Endodermal cell (in vitro differentiated cells): ENCODE measurements at regions not wholly inside any gene's neighbourhood (a gene's known extent, or its start where the extent isn't known, plus 50 kb on each side); places are given as distances from the start of the nearest gene placed in this dataset.
A peak's percentile ranks its signal among the peaks of the same experiment; 100 is the strongest.

Experiments used
- DNase-seq: peaks from one replicate; pipeline ENCODE4 v3.0.0-alpha.2; 2017
- H3K27ac ChIP-seq: 2 replicates; pipeline ENCODE4 v1.5.1; 2013; ENCODE audit warnings: mild to moderate bottlenecking, low read depth, low read length, moderate library complexity
- H3K27me3 ChIP-seq: 2 replicates; pipeline ENCODE4 v1.6.1; 2013; ENCODE audit warnings: mild to moderate bottlenecking, low read length, moderate library complexity; ENCODE audit not compliant: insufficient read depth, control insufficient read depth, poor library complexity, severe bottlenecking
- H3K36me3 ChIP-seq: 2 replicates; pipeline ENCODE4 v1.7.0; 2013; ENCODE audit warnings: mild to moderate bottlenecking, low read length, moderate library complexity; ENCODE audit not compliant: control insufficient read depth, insufficient read depth
- H3K4me1 ChIP-seq: one replicate; pipeline ENCODE4 v1.7.0; 2013; ENCODE audit warnings: low read length; ENCODE audit not compliant: control insufficient read depth, insufficient read depth
- H3K4me3 ChIP-seq: 2 replicates; pipeline ENCODE4 v1.5.1; 2013; ENCODE audit warnings: mild to moderate bottlenecking, low read length, moderate library complexity
- H3K9ac ChIP-seq: 2 replicates; pipeline ENCODE4 v1.6.1; 2013; ENCODE audit warnings: mild to moderate bottlenecking, low read length, moderate library complexity; ENCODE audit not compliant: poor library complexity, severe bottlenecking; ENCODE audit errors: extremely low read depth
- H3K9me3 ChIP-seq: 2 replicates; pipeline ENCODE4 v1.6.1; 2013; ENCODE audit warnings: mild to moderate bottlenecking, low read length, moderate library complexity; ENCODE audit not compliant: control insufficient read depth
- H3K27ac Mint-ChIP-seq: 2 replicates; pipeline ENCODE4 v1.8.0; 2020; ENCODE audit warnings: mixed read lengths
- H3K27me3 Mint-ChIP-seq: 2 replicates; pipeline ENCODE4 v1.8.0; 2021; ENCODE audit warnings: mild to moderate bottlenecking, mixed read lengths; ENCODE audit not compliant: insufficient read depth
- H3K36me3 Mint-ChIP-seq: 2 replicates; pipeline ENCODE4 v1.8.0; 2020; ENCODE audit warnings: low read depth, mixed read lengths
- H3K4me1 Mint-ChIP-seq: 2 replicates; pipeline ENCODE4 v1.8.0; 2020; ENCODE audit warnings: mixed read lengths
- H3K4me3 Mint-ChIP-seq: 2 replicates; pipeline ENCODE4 v1.8.0; 2020; ENCODE audit warnings: mild to moderate bottlenecking, moderate library complexity, mixed read lengths
- H3K9me3 Mint-ChIP-seq: 2 replicates; pipeline ENCODE4 v1.8.0; 2020; ENCODE audit warnings: mild to moderate bottlenecking, mixed read lengths
- WGBS, 2 experiments: methylation state at CpG; one replicate each; pipeline versions ENCODE4 v1.1.5 to v1.1.7; 2013; ENCODE audit warnings: missing lambda C conversion rate in 2 of 2, mixed read lengths in 1 of 2; ENCODE audit not compliant: insufficient coverage in 1 of 2, insufficient read length in 1 of 2; 5-methylcytosine and 5-hydroxymethylcytosine counted together
- TF ChIP-seq, protein P1 (sequence below): fragments of 200-600 bp; sonication (generic); conservative IDR thresholded peaks from 2 replicates; pipeline ENCODE4 v1.5.0; 2021; ENCODE audit warnings: antibody characterized with exemption, mild to moderate bottlenecking

DNA sequence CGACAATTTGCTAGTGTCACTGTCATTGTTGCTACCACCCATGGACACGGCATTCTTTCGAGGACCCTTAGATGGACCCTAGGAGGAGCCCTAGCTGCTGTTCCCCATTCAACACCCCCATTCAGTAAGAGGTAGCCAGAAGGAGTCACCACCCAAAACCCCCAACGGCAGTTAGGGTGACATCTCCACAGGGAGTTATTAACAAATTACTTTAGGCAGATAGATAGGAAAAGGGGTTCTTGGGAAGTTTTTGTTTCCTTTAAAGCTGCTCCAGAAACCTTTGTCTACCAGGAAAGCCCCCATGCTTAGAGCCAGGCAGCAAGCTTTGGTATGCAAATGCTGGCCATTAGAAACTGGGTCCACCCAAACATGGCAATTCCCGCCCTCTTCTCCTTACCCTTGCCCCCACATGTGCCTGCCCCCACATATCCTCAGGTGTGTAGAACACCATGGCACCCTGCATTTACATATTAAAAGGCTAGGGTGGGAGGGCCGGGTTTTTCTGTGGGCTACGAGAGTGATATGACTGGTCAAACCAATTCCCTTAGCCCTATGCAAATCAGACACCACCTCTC lies 190.9 kb downstream of the SLITRK6 start:
- 86 to 88% methylated on average over 3 to 6 of the region's 7 CpGs for WGBS, 2 experiments
- TF ChIP-seq, protein P1, sequence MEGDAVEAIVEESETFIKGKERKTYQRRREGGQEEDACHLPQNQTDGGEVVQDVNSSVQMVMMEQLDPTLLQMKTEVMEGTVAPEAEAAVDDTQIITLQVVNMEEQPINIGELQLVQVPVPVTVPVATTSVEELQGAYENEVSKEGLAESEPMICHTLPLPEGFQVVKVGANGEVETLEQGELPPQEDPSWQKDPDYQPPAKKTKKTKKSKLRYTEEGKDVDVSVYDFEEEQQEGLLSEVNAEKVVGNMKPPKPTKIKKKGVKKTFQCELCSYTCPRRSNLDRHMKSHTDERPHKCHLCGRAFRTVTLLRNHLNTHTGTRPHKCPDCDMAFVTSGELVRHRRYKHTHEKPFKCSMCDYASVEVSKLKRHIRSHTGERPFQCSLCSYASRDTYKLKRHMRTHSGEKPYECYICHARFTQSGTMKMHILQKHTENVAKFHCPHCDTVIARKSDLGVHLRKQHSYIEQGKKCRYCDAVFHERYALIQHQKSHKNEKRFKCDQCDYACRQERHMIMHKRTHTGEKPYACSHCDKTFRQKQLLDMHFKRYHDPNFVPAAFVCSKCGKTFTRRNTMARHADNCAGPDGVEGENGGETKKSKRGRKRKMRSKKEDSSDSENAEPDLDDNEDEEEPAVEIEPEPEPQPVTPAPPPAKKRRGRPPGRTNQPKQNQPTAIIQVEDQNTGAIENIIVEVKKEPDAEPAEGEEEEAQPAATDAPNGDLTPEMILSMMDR, result no peak
- DNase-seq, result peak; percentile 64
- Histone ChIP-seq H3K9ac (no peak overlapping the region), H3K27ac (no peak overlapping the region), H3K4me3 (no peak overlapping the region), H3K4me1 (no peaks in the 10 kb centered on the region), H3K9me3 (no peaks in the 10 kb centered on the region), H3K36me3 (no peaks in the 10 kb centered on the region), H3K27me3 (no peaks in the 10 kb centered on the region)
- Mint-ChIP-seq H3K27me3 (peaks cover 9% of the 10 kb centered on the region), H3K4me1 (no peaks in the 10 kb centered on the region), H3K9me3 (no peaks in the 10 kb centered on the region), H3K4me3 (no peak overlapping the region), H3K36me3 (no peaks in the 10 kb centered on the region), H3K27ac (peak overlapping the region; percentile 42)

DNA sequence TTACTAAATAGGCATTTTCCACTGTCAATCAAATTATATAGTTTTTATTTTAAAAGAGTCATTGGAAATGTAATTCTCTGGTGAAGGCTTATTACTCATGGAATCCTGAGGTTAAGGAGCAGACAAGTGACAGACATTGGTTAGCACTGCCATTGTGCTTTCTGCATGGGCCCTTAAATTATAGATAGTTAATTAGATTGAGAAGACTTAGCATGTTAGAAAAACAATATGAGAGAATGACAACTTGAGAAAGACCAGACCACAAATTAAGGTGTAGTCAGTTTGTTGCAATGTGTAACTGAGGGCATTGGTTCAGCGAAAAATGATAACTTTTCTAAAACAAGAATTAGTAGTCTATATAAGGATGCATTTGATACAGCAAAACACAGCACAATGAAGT lies 195.5 kb downstream of the SLITRK6 start:
- H3K36me3 ChIP-seq, result no peaks in the 10 kb centered on the region
- Mint-ChIP-seq H3K4me3 (no peak overlapping the region), H3K9me3 (no peaks in the 10 kb centered on the region), H3K36me3 (no peaks in the 10 kb centered on the region), H3K27ac (no peak overlapping the region), H3K4me1 (no peaks in the 10 kb centered on the region), H3K27me3 (no peaks in the 10 kb centered on the region)
- no peaks in the 10 kb centered on the region for H3K4me1 ChIP-seq
- no peak overlapping the region for H3K27ac ChIP-seq
- TF ChIP-seq, protein P1, result no peak
- WGBS, 2 experiments, result 100% methylated on average over 1 of the region's 1 CpG; no CpG with 5 or more reads in 1 of the 2 experiments
- H3K27me3 ChIP-seq, result no peaks in the 10 kb centered on the region
- no peak overlapping the region for H3K9ac ChIP-seq
- H3K9me3 ChIP-seq, result no peaks in the 10 kb centered on the region
- DNase-seq, result no peak
- no peak overlapping the region for H3K4me3 ChIP-seq

DNA sequence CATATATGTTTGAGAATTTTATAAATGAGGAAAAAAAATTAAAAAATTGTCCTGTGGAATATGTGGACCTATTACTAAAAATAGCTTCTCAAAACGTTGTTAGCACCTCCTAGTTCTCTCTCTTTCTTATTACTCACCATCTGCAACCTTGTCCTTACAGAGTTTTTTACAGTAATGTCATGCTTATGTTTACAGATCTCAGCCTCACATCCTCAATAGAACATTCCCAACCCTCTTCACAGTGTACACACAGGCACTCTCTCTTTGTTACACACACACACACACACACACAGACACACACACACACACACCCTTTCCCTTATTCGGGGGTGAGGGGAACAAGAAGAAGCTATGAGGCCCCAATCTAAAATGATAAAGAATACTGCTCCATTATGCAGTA lies 197.7 kb downstream of the SLITRK6 start:
- H3K27ac Mint-ChIP-seq, result no peak overlapping the region
- DNase-seq, result no peak
- TF ChIP-seq, protein P1, result no peak
- Histone ChIP-seq H3K9me3 (no peaks in the 10 kb centered on the region), H3K9ac (no peak overlapping the region), H3K4me1 (no peaks in the 10 kb centered on the region), H3K4me3 (no peak overlapping the region), H3K27me3 (no peaks in the 10 kb centered on the region), H3K27ac (no peak overlapping the region), H3K36me3 (no peaks in the 10 kb centered on the region)
- no peaks in the 10 kb centered on the region for H3K36me3 Mint-ChIP-seq
- H3K9me3 Mint-ChIP-seq, result no peaks in the 10 kb centered on the region
- WGBS, 2 experiments, result 90% methylated on average over 1 of the region's 2 CpGs; no CpG with 5 or more reads in 1 of the 2 experiments
- H3K27me3 Mint-ChIP-seq, result no peaks in the 10 kb centered on the region
- H3K4me3 Mint-ChIP-seq, result no peak overlapping the region
- no peaks in the 10 kb centered on the region for H3K4me1 Mint-ChIP-seq
